Left lung (tissue), 4 donors: ENCODE measurements at regions not wholly inside any gene's neighbourhood (a gene's known extent, or its start where the extent isn't known, plus 50 kb on each side); places are given as distances from the start of the nearest gene placed in this dataset.

Source experiments
- ATAC-seq: fragments of 200-7000 bp; cut with Tn5 transposase; one replicate; pipeline ENCODE4 v1.9.1; 2020; ENCODE audit warnings: moderate library complexity
- DNase-seq, 4 donors: peaks; one replicate each; pipeline ENCODE4 v3.0.0-alpha.2; 2013 to 2020
- H3K27ac ChIP-seq, 2 donors: fragments of 200-600 bp; sonication (generic) in 1 of 2; one replicate each; pipeline versions ENCODE4 v1.5.0 to v1.8.0; 2020 to 2021
- H3K27me3 ChIP-seq, 2 donors: fragments of 200-600 bp; sonication (generic) in 1 of 2; one replicate each; pipeline versions ENCODE4 v1.5.0 to v1.8.0; 2020 to 2021
- H3K36me3 ChIP-seq, 2 donors: fragments of 200-600 bp; sonication (generic) in 1 of 2; one replicate each; pipeline versions ENCODE4 v1.5.0 to v1.8.0; 2020 to 2021
- H3K4me1 ChIP-seq, 2 donors: fragments of 200-600 bp; one replicate each; pipeline ENCODE4 v1.8.0; 2021
- H3K4me3 ChIP-seq, 2 donors: fragments of 200-600 bp; sonication (generic) in 1 of 2; one replicate each; pipeline versions ENCODE4 v1.5.0 to v1.8.0; 2020 to 2021; ENCODE audit warnings: mild to moderate bottlenecking in 1 of 2
- H3K9me3 ChIP-seq, 2 donors: fragments of 200-600 bp; sonication (generic) in 1 of 2; one replicate each; pipeline versions ENCODE4 v1.5.0 to v1.8.0; 2020 to 2021
- CTCF ChIP-seq, 2 donors: fragments of 200-600 bp; sonication (generic) in 1 of 2; IDR thresholded peaks; one replicate each; pipeline versions ENCODE4 v1.5.0 to v1.8.0; 2021; ENCODE audit warnings: antibody characterized with exemption in 2 of 2
- intact Hi-C, 2 donors: fragments of 100-400 bp; cut with DNase I; formaldehyde crosslinking; loops; one replicate each; pipeline versions ENCODE4 v1.11.2 to v1.14.2; 2022
- donor health status: DM: no; HTN: yes; CAD: no.
- donor health status: DM: no; HTN: no; CAD: no.

DNA sequence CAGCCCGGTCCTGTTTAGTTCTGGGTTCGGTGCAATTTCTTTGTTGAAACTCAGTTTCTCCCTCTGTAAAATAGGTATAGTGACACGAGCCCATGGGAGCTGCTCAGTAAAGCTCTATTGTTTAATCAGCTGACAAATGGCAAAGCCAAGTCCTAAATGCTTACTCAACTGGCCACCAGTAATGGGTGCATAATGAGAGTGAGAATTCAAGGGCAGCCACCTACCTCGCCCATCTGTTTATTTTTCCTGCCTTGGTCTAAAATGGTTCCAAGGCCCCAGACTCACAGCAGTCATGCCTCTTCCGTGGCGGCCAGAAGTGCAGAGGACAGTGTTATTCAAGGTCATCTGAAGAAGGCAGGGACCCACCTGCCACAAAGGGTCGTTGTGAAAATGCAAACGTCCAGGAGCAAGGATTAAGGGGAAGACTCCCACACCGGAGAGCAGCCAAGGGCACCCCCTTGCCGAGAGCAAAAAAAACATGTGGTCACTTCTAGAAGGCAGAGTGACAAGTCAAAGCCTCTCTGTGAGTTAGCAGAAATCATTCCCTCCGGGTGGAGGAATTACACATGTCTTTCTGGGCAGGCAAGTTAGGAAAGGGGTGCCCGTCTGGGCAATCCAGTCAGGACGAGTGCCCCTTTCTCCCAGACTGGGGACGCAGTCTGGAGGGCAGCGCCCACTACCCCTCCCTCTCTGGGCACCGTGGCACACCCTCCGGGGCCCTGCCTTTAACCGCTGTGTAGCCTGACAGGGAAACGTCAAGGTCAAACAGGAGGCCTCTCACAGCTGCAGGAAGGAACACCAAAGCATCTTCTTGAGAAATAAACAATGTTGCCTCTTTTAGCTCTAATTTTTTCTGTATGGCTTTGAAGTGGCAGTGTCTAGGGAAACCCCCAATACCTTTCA is 186.2 kb downstream of the FOXO1 start:
- DNase-seq = no peak
- no peak for TF ChIP-seq CTCF (IDR thresholded peaks at IDR 0.05)
- no peaks in the 10 kb centered on the region for H3K27me3 ChIP-seq
- no peaks in the 10 kb centered on the region for H3K9me3 ChIP-seq
- no peak overlapping the region for H3K27ac ChIP-seq
- ATAC-seq = no peak
- intact Hi-C loops = no loop called here
- H3K4me1 ChIP-seq = peaks cover 0 to 21% of the 10 kb centered on the region in 2 donors
- no peaks in the 10 kb centered on the region for H3K36me3 ChIP-seq
- H3K4me3 ChIP-seq = no peak overlapping the region

DNA sequence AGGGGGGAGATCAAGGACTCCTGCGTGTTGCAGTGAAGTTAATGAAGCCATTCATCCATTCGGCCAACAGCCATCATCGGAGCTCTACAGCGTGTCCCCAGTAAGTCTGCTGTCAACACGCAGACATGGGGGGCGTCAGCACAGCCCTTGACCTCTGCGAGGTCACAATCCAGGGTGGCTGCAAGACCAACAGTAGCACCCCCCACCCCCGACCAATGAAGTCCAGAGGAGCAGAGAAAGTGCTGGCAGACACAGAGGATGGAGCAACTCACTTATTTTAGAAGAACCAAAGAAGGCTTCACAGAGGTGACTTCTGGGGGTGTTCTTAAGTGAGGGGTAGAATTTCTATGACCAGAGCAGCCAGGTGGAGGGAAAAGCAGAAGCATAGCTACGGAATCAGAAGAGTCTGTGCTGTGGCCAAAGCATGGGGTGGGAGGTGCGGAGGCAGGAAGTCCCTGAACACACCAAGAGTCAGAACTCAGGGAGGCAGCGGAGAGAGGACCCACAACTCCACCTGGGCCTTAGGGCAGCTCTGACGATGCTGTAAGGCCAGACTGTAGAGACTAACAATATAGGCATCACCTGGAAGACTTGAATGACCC is 185.4 kb downstream of the FOXO1 start:
- Histone ChIP-seq H3K27me3 (no peaks in the 10 kb centered on the region), H3K4me1 (peaks cover 0 to 21% of the 10 kb centered on the region in 2 donors), H3K4me3 (no peak overlapping the region), H3K27ac (no peak overlapping the region), H3K9me3 (no peaks in the 10 kb centered on the region), H3K36me3 (no peaks in the 10 kb centered on the region)
- no peak for ATAC-seq
- intact Hi-C loops = no loop called here
- no peak for DNase-seq
- no peak for TF ChIP-seq CTCF (IDR thresholded peaks at IDR 0.05)

DNA sequence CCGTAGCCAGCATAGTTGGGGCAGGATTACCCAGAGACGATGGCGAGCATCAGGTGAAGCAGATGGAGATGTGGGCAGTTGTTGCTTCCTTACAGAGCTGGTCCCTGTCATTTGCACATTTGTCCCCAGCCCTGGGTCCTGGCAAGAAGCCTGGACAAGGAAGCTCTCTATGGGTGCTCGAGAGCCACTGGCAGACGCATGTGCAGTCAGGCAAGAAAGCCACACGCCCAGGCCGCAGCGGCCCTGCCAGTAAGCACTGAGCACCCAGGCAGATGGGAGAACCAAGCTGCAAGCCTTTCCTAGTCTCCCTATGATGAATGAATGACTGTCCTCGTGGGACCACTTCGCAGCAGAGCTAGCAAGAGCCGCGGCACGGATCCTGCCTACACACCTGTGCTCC is 182.8 kb downstream of the FOXO1 start:
- TF ChIP-seq CTCF (IDR thresholded peaks at IDR 0.05) = no peak
- Histone ChIP-seq H3K27ac (no peak overlapping the region), H3K4me3 (no peak overlapping the region), H3K9me3 (no peaks in the 10 kb centered on the region), H3K36me3 (no peaks in the 10 kb centered on the region), H3K4me1 (peaks cover 0 to 7% of the 10 kb centered on the region in 2 donors), H3K27me3 (no peaks in the 10 kb centered on the region)
- DNase-seq (no peak), ATAC-seq (no peak)
- intact Hi-C loops = no loop called here

DNA sequence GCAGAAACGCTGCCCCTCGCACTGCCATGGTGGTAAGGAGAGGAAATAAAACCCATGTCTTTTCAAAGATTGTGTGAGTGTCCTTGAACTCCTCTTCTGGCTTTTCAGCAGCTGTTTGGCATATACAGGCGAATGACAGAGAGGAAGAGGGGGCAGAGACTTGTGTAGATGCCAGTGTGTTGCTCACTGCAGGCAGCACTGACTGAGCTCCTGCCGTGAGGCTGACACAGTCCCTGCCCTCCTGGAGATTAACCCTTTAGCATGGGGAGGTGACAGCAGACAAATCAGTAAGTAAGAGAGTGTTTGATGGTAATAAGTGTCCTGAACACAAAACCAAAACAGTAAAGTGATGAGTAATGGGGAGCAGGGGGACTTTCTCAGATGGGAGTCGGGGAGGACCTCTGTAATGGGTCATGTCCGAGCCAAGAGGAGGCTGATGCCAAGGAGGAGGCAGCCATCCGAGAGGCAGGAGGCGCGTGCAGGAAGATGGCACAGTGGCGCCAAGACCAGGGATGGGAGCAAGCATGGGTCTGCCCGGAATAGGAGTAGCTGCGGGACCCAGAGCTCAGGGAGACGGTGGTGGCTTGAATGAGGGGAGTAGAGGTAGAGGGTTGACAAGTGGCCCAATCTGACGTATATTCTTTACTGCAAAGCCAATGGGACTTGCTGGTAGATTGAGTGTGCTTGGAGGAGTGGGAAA is 182.2 kb downstream of the FOXO1 start:
- Histone ChIP-seq H3K9me3 (no peaks in the 10 kb centered on the region), H3K27me3 (no peaks in the 10 kb centered on the region), H3K36me3 (no peaks in the 10 kb centered on the region), H3K4me1 (peaks cover 0 to 4% of the 10 kb centered on the region in 2 donors), H3K27ac (no peak overlapping the region), H3K4me3 (no peak overlapping the region)
- no peak for TF ChIP-seq CTCF (IDR thresholded peaks at IDR 0.05)
- no peak for DNase-seq
- intact Hi-C loops = no loop called here
- ATAC-seq = no peak

GRCh38 chr13:40484974-40485373 is 181.5 kb downstream of the FOXO1 start:
- TF ChIP-seq CTCF (IDR thresholded peaks at IDR 0.05) = no peak
- Histone ChIP-seq H3K4me3 (no peak overlapping the region), H3K4me1 (peaks cover 0 to 4% of the 10 kb centered on the region in 2 donors), H3K27me3 (no peaks in the 10 kb centered on the region), H3K27ac (no peak overlapping the region), H3K9me3 (no peaks in the 10 kb centered on the region), H3K36me3 (no peaks in the 10 kb centered on the region)
- intact Hi-C loops = no loop called here
- DNase-seq (no peak), ATAC-seq (no peak)
